Liver (tissue), 3 donors: ENCODE measurements at regions not wholly inside any gene's neighbourhood (a gene's known extent, or its start where the extent isn't known, plus 50 kb on each side); places are given as distances from the start of the nearest gene placed in this dataset.

Experiments
- EGR1 ChIP-seq, 2 donors: IDR thresholded peaks; 2 replicates each; pipeline ENCODE4 v1.6.1; 2016 to 2018; ENCODE audit warnings: antibody characterized with exemption in 2 of 2, low read depth in 2 of 2
- FOXA1 ChIP-seq: IDR thresholded peaks from 2 replicates; pipeline ENCODE4 v1.6.1; 2016; ENCODE audit warnings: antibody characterized with exemption
- GABPA ChIP-seq, 2 donors: IDR thresholded peaks in 1 of 2; conservative IDR thresholded peaks in 1 of 2; 2 replicates each; pipeline ENCODE4 v1.6.1; 2016; ENCODE audit warnings: antibody characterized with exemption in 2 of 2, mild to moderate bottlenecking in 1 of 2, moderate library complexity in 1 of 2
- JUND ChIP-seq, 2 donors: IDR thresholded peaks; 2 replicates each; pipeline ENCODE4 v1.6.1; 2016; ENCODE audit warnings: antibody characterized with exemption in 2 of 2
- MAX ChIP-seq: IDR thresholded peaks from 2 replicates; pipeline ENCODE4 v1.6.1; 2016; ENCODE audit warnings: antibody characterized with exemption
- NR2F2 ChIP-seq: IDR thresholded peaks from 2 replicates; pipeline ENCODE4 v1.6.1; 2016; ENCODE audit warnings: antibody characterized with exemption
- RAD21 ChIP-seq, 2 donors: IDR thresholded peaks; 2 replicates each; pipeline ENCODE4 v1.6.1; 2016; ENCODE audit warnings: antibody characterized with exemption in 2 of 2, mild to moderate bottlenecking in 2 of 2
- REST ChIP-seq: IDR thresholded peaks from 2 replicates; pipeline ENCODE4 v1.6.1; 2016; ENCODE audit warnings: antibody characterized with exemption, mild to moderate bottlenecking
- SP1 ChIP-seq: IDR thresholded peaks from 2 replicates; pipeline ENCODE4 v1.6.1; 2018; ENCODE audit warnings: antibody characterized with exemption, mild to moderate bottlenecking
- YY1 ChIP-seq: IDR thresholded peaks from 2 replicates; pipeline ENCODE4 v1.6.1; 2016; ENCODE audit warnings: antibody characterized with exemption, mild to moderate bottlenecking
- TF ChIP-seq, protein P1 (sequence below): fragments of 150-350 bp; IDR thresholded peaks from 2 replicates; pipeline ENCODE4 v1.5.1; 2017; ENCODE audit warnings: improper control_type of control experiment, low read depth, low read length; ENCODE audit not compliant: missing input control
- TF ChIP-seq, protein P2 (sequence below): IDR thresholded peaks from 2 replicates; pipeline ENCODE4 v1.6.1; 2016; ENCODE audit warnings: antibody characterized with exemption
- donor health status: healthy.
- donor health status: healthy.

DNA sequence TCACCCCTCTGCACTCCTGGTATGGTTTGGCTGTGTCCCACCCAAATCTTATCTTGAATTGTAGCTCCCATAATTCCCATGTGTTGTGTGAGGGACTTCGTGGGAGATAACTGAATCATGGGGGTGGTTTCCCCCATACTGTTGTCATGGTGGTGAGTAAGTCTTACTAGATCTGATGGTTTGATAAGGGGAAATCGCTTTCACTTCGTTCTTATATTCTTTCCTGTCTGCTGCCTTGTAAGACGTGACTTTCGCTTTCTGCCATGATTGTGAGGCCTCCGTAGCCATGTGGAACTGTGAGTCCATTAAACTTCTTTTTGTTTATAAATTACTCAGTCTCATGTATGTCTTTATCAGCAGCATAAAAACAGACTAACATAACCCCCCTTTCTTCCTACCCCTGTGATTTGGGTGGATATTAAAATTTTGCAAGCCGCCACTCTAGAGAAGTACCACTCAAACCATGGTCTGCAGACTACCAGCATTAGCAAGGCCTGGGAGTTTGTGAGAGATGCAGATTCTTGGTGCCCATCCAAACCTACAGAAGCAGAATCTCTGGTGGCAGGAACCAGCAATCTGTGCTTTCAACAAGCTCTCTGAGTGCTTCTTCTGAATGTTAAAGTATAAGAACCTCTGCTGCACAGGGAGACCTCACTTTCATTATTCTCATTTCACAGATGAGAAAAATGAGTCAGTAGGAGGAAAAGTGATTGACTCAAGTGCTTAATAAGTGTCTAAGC, 999.5 kb upstream of the EEF2KMT start:
- TF ChIP-seq SP1 (no peak), NR2F2 (no peak), JUND (IDR thresholded peaks at IDR 0.05) (no peak), YY1 (no peak), MAX (no peak), FOXA1 (no peak), RAD21 (IDR thresholded peaks at IDR 0.05) (no peak), REST (no peak), GABPA (IDR thresholded peaks at IDR 0.05 in 1 of 2, conservative IDR thresholded peaks at IDR 0.05 in 1 of 2) (no peak), EGR1 (IDR thresholded peaks at IDR 0.05; ENCODE audit: low read depth in 2 of 2) (no peak)
- TF ChIP-seq, protein P1, sequence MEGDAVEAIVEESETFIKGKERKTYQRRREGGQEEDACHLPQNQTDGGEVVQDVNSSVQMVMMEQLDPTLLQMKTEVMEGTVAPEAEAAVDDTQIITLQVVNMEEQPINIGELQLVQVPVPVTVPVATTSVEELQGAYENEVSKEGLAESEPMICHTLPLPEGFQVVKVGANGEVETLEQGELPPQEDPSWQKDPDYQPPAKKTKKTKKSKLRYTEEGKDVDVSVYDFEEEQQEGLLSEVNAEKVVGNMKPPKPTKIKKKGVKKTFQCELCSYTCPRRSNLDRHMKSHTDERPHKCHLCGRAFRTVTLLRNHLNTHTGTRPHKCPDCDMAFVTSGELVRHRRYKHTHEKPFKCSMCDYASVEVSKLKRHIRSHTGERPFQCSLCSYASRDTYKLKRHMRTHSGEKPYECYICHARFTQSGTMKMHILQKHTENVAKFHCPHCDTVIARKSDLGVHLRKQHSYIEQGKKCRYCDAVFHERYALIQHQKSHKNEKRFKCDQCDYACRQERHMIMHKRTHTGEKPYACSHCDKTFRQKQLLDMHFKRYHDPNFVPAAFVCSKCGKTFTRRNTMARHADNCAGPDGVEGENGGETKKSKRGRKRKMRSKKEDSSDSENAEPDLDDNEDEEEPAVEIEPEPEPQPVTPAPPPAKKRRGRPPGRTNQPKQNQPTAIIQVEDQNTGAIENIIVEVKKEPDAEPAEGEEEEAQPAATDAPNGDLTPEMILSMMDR: no peak
- TF ChIP-seq, protein P2, sequence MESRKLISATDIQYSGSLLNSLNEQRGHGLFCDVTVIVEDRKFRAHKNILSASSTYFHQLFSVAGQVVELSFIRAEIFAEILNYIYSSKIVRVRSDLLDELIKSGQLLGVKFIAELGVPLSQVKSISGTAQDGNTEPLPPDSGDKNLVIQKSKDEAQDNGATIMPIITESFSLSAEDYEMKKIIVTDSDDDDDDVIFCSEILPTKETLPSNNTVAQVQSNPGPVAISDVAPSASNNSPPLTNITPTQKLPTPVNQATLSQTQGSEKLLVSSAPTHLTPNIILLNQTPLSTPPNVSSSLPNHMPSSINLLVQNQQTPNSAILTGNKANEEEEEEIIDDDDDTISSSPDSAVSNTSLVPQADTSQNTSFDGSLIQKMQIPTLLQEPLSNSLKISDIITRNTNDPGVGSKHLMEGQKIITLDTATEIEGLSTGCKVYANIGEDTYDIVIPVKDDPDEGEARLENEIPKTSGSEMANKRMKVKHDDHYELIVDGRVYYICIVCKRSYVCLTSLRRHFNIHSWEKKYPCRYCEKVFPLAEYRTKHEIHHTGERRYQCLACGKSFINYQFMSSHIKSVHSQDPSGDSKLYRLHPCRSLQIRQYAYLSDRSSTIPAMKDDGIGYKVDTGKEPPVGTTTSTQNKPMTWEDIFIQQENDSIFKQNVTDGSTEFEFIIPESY: no peak
